ENCODE measurements at regions not wholly inside any gene's neighbourhood (a gene's known extent, or its start where the extent isn't known, plus 50 kb on each side); places are given as distances from the start of the nearest gene placed in this dataset.
A peak's percentile ranks its signal among the peaks of the same experiment; 100 is the strongest.

- no peak for DNase-seq (ENCODE audit: low read depth)
These were observed 109.8 kb downstream of the DUSP10 start for GRCh38 chr1:221632072-221632471.

- DNase-seq (ENCODE audit: low read depth): no peak
These were observed 108.0 kb downstream of the DUSP10 start for GRCh38 chr1:221633841-221634409.

GRCh38 chr1:221634606-221635005 is 107.3 kb downstream of the DUSP10 start:
- peak; percentile 7 for DNase-seq (ENCODE audit: low read depth)

GRCh38 chr1:221635305-221635704 is 106.6 kb downstream of the DUSP10 start:
- no peak for DNase-seq (ENCODE audit: low read depth)

- no peak for DNase-seq (ENCODE audit: low read depth)
These were observed 105.8 kb downstream of the DUSP10 start for GRCh38 chr1:221636096-221636495.

GRCh38 chr1:221636967-221637366 is 104.9 kb downstream of the DUSP10 start:
- DNase-seq (ENCODE audit: low read depth): no peak

GRCh38 chr1:221637641-221638041 is 104.2 kb downstream of the DUSP10 start:
- peak; percentile 86 for DNase-seq (ENCODE audit: low read depth)

- DNase-seq (ENCODE audit: low read depth): no peak
These were observed 103.3 kb downstream of the DUSP10 start for GRCh38 chr1:221638595-221638994.

GRCh38 chr1:221641811-221642210 is 100.1 kb downstream of the DUSP10 start:
- no peak for DNase-seq (ENCODE audit: low read depth)

- no peak for DNase-seq (ENCODE audit: low read depth)
These were observed 98.3 kb downstream of the DUSP10 start for GRCh38 chr1:221643404-221644144.

- DNase-seq (ENCODE audit: low read depth): no peak
These were observed 97.8 kb downstream of the DUSP10 start for GRCh38 chr1:221644145-221644448.

GRCh38 chr1:221644663-221645258 is 97.1 kb downstream of the DUSP10 start:
- no peak for DNase-seq (ENCODE audit: low read depth)

- no peak for DNase-seq (ENCODE audit: low read depth)
These were observed 93.7 kb downstream of the DUSP10 start for GRCh38 chr1:221648201-221648600.

Data from EH (cell line).